Lung (tissue), 11 donors: ENCODE measurements at regions not wholly inside any gene's neighbourhood (a gene's known extent, or its start where the extent isn't known, plus 50 kb on each side); places are given as distances from the start of the nearest gene placed in this dataset.

Experiments
- ATAC-seq: fragments of 200-7000 bp; cut with Tn5 transposase; one replicate; pipeline ENCODE4 v1.9.1; 2020; ENCODE audit warnings: moderate number of reproducible peaks; ENCODE audit not compliant: insufficient read depth, low FRiP score
- DNase-seq, 3 donors: peaks; one replicate each; pipeline ENCODE4 v3.0.0-alpha.2; 2013 to 2017
- H3K27ac ChIP-seq, 2 donors: one replicate each; pipeline ENCODE4 v1.5.1; 2013; ENCODE audit warnings: mild to moderate bottlenecking in 2 of 2, moderate library complexity in 2 of 2, control low read depth in 1 of 2, inconsistent platforms in 1 of 2, low read depth in 1 of 2, low read length in 1 of 2
- H3K27me3 ChIP-seq, 3 donors: one replicate each; pipeline ENCODE4 v1.5.1; 2013; ENCODE audit warnings: low read length in 2 of 3; ENCODE audit not compliant: control insufficient read depth in 3 of 3, insufficient read depth in 3 of 3
- H3K36me3 ChIP-seq, 4 donors: one replicate each; pipeline ENCODE4 v1.5.1; 2013; ENCODE audit warnings: low read length in 4 of 4, mild to moderate bottlenecking in 1 of 4, moderate library complexity in 1 of 4; ENCODE audit not compliant: control insufficient read depth in 4 of 4, insufficient read depth in 4 of 4
- H3K4me1 ChIP-seq, 5 donors: one replicate each; pipeline ENCODE4 v1.5.1; 2013; ENCODE audit warnings: low read length in 5 of 5, mild to moderate bottlenecking in 2 of 5, moderate library complexity in 1 of 5; ENCODE audit not compliant: control insufficient read depth in 5 of 5, insufficient read depth in 5 of 5
- H3K4me3 ChIP-seq: one replicate; pipeline ENCODE4 v1.5.1; 2013; ENCODE audit warnings: mild to moderate bottlenecking, control low read depth, moderate library complexity
- H3K9ac ChIP-seq, 2 donors: one replicate each; pipeline ENCODE4 v1.5.1; 2013; ENCODE audit warnings: low read length in 2 of 2, control low read depth in 1 of 2; ENCODE audit not compliant: insufficient read depth in 1 of 2
- H3K9me3 ChIP-seq, 4 donors: one replicate each; pipeline ENCODE4 v1.5.1; 2013; ENCODE audit warnings: low read length in 3 of 4, mild to moderate bottlenecking in 1 of 4, moderate library complexity in 1 of 4; ENCODE audit not compliant: control insufficient read depth in 4 of 4, insufficient read depth in 3 of 4
- WGBS, 2 donors: extraction: QIAGEN DNeasy Blood & Tissue Kit; methylation state at CpG; one replicate each; pipeline ENCODE4 v1.1.7; 2013; 5-methylcytosine and 5-hydroxymethylcytosine counted together
- TF ChIP-seq, protein P1 (sequence below): IDR thresholded peaks from 2 replicates; pipeline ENCODE4 v1.5.1; 2012; ENCODE audit warnings: mild to moderate bottlenecking; ENCODE audit errors: control extremely low read depth, extremely low read depth
- donor health status: control.
- donor health status: control.
- donor health status: Bipolar disorder and iron deficiency.
- donor health status: healthy.
- donor health status: DM: yes; HTN: yes; CAD: no.

DNA sequence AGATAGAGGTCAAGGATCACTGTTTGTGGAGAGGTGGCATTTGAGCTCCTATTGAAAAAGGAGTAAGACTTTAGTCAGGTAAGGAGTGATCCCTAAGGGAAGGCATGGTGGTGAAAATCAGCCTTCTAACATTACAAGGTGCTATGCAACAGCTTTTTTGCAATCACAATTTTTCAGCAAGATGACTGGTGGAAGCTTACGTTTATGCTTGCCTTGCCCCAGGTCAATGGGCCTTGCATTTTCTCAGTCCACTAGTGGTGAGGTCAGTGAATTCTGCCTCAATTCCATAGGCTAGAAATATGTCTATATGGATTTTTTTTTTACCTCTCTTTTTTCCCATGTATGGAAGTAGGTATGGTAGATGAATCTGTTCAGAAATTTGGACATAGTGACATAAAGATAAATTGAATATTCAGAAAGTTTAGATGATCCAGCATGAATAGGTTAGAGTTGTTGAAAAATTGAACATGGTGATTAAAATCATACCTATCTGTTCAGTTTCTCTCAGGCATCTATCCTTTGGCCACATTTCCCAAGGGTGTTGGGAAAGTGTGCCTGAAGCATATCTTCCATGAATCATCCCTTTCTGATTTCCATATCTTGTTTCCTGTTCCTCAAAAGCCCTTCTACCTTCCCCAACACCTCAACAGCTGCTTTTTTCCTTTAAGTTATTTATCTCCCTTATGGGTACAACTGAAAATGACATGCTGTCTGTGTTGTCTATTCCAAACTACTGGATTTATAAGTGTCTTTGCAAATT, 71.9 kb upstream of the PTPRZ1 start:
- ATAC-seq (no peak), DNase-seq (no peak)
- TF ChIP-seq, protein P1, sequence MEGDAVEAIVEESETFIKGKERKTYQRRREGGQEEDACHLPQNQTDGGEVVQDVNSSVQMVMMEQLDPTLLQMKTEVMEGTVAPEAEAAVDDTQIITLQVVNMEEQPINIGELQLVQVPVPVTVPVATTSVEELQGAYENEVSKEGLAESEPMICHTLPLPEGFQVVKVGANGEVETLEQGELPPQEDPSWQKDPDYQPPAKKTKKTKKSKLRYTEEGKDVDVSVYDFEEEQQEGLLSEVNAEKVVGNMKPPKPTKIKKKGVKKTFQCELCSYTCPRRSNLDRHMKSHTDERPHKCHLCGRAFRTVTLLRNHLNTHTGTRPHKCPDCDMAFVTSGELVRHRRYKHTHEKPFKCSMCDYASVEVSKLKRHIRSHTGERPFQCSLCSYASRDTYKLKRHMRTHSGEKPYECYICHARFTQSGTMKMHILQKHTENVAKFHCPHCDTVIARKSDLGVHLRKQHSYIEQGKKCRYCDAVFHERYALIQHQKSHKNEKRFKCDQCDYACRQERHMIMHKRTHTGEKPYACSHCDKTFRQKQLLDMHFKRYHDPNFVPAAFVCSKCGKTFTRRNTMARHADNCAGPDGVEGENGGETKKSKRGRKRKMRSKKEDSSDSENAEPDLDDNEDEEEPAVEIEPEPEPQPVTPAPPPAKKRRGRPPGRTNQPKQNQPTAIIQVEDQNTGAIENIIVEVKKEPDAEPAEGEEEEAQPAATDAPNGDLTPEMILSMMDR, result no peak
- no peaks in the 10 kb centered on the region for H3K9me3 ChIP-seq
- no peak overlapping the region for H3K4me3 ChIP-seq
- H3K27ac ChIP-seq, result no peak overlapping the region
- peaks cover 0 to 30% (median 4%) of the 10 kb centered on the region in 5 donors for H3K4me1 ChIP-seq
- no peaks in the 10 kb centered on the region for H3K36me3 ChIP-seq
- WGBS, 2 donors, result 88 to 89% methylated on average over 1 of the region's 1 CpG
- no peaks in the 10 kb centered on the region for H3K27me3 ChIP-seq
- H3K9ac ChIP-seq, result no peak overlapping the region

DNA sequence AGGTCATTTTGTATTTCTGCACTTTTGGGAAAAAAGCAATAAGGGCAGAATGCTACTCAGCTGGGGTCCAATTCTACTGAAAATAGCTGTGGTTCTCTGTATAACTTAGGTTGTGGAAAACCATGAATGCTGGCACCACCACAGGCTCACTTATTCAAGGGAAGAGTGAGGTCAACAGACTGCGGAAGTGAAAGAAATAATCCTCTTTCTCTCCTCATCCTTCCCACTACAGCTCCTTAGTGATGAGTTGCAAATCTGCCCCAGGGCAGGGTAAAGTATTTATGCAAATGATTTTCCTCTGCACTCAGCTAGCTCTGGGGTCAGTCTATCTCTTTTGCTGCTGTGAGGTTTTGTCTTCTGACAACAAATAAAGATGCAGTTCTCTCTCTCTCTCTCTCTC, 74.1 kb upstream of the PTPRZ1 start:
- ATAC-seq (no peak), DNase-seq (peak; percentile 80 to 94 (median 93))
- 43 to 53% methylated on average over 1 of the region's 1 CpG for WGBS, 2 donors
- H3K36me3 ChIP-seq, result no peaks in the 10 kb centered on the region
- no peak overlapping the region for H3K9ac ChIP-seq
- no peak overlapping the region for H3K27ac ChIP-seq
- H3K9me3 ChIP-seq, result no peaks in the 10 kb centered on the region
- no peaks in the 10 kb centered on the region for H3K27me3 ChIP-seq
- TF ChIP-seq, protein P1, result no peak
- H3K4me3 ChIP-seq, result no peak overlapping the region
- peaks cover 0 to 30% (median 4%) of the 10 kb centered on the region in 5 donors for H3K4me1 ChIP-seq

DNA sequence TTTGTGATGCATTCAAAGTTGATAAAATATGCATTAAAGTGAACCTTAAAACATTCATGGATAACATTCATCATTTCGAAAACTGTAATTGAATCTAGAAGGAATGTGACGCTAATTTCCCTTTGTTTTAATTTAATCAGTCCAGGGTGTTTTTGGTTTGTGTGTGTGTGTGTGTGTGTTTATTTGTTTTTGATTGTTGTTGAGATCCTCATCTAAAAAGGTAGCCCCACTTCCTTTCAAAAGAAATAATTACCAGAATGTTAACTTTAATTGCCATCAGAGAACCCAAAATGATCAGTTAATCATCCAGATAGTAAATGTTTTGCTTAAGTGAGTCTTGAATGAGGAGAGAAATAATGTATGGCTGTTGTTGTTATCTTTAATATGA, 74.5 kb upstream of the PTPRZ1 start:
- 83 to 87% methylated on average over 2 of the region's 2 CpGs for WGBS, 2 donors
- H3K36me3 ChIP-seq, result no peaks in the 10 kb centered on the region
- DNase-seq (no peak), ATAC-seq (no peak)
- no peak overlapping the region for H3K27ac ChIP-seq
- no peak overlapping the region for H3K4me3 ChIP-seq
- no peaks in the 10 kb centered on the region for H3K27me3 ChIP-seq
- H3K4me1 ChIP-seq, result peaks cover 0 to 30% (median 4%) of the 10 kb centered on the region in 5 donors
- H3K9me3 ChIP-seq, result no peaks in the 10 kb centered on the region
- H3K9ac ChIP-seq, result no peak overlapping the region
- TF ChIP-seq, protein P1, result no peak
